ENCODE measurements at regions not wholly inside any gene's neighbourhood (a gene's known extent, or its start where the extent isn't known, plus 50 kb on each side); places are given as distances from the start of the nearest gene placed in this dataset.

GRCh38 chr5:173790836-173791546 is 97.2 kb upstream of the CPEB4 start:
- WGBS (ENCODE audit: insufficient coverage) = 61% methylated on average over 12 of the region's 13 CpGs
- Histone ChIP-seq H3K9me3 (ENCODE audit: control insufficient read depth, insufficient read depth, low read length) (no peaks in the 10 kb centered on the region), H3K27ac (ENCODE audit: low read depth, low read length) (no peak overlapping the region), H3K27me3 (ENCODE audit: control insufficient read depth, insufficient read depth, low read length) (no peaks in the 10 kb centered on the region), H3K4me1 (ENCODE audit: control insufficient read depth, insufficient read depth, low read length) (peaks cover 11% of the 10 kb centered on the region), H3K36me3 (ENCODE audit: control insufficient read depth, insufficient read depth, low read length) (no peaks in the 10 kb centered on the region), H3K4me3 (ENCODE audit: low read depth, low read length) (no peak overlapping the region)
- DNase-seq (ENCODE audit: low read depth in 4 of 6, low spot score in 6 of 6) = no peak

- Histone ChIP-seq H3K4me3 (ENCODE audit: low read depth, low read length) (no peak overlapping the region), H3K36me3 (ENCODE audit: control insufficient read depth, insufficient read depth, low read length) (no peaks in the 10 kb centered on the region), H3K9me3 (ENCODE audit: control insufficient read depth, insufficient read depth, low read length) (no peaks in the 10 kb centered on the region), H3K27ac (ENCODE audit: low read depth, low read length) (no peak overlapping the region), H3K27me3 (ENCODE audit: control insufficient read depth, insufficient read depth, low read length) (no peaks in the 10 kb centered on the region), H3K4me1 (ENCODE audit: control insufficient read depth, insufficient read depth, low read length) (peaks cover 7% of the 10 kb centered on the region)
- WGBS (ENCODE audit: insufficient coverage) = 100% methylated on average over 2 of the region's 3 CpGs
- no peak for DNase-seq (ENCODE audit: low read depth in 4 of 6, low spot score in 6 of 6)
These were observed 96.3 kb upstream of the CPEB4 start for GRCh38 chr5:173791878-173792277.

- H3K27me3 ChIP-seq (ENCODE audit: control insufficient read depth, insufficient read depth, low read length) = no peaks in the 10 kb centered on the region
- no peak overlapping the region for H3K4me3 ChIP-seq (ENCODE audit: low read depth, low read length)
- no peak for DNase-seq (ENCODE audit: low read depth in 4 of 6, low spot score in 6 of 6)
- H3K9me3 ChIP-seq (ENCODE audit: control insufficient read depth, insufficient read depth, low read length) = no peaks in the 10 kb centered on the region
- H3K27ac ChIP-seq (ENCODE audit: low read depth, low read length) = no peak overlapping the region
- H3K4me1 ChIP-seq (ENCODE audit: control insufficient read depth, insufficient read depth, low read length) = peaks cover 7% of the 10 kb centered on the region
- H3K36me3 ChIP-seq (ENCODE audit: control insufficient read depth, insufficient read depth, low read length) = no peaks in the 10 kb centered on the region
- 100% methylated on average over 5 of the region's 7 CpGs for WGBS (ENCODE audit: insufficient coverage)
These were observed 95.2 kb upstream of the CPEB4 start for GRCh38 chr5:173792781-173793547.

- no peak for DNase-seq (ENCODE audit: low read depth in 4 of 6, low spot score in 6 of 6)
- WGBS (ENCODE audit: insufficient coverage) = 93% methylated on average over 13 of the region's 16 CpGs
These were observed 94.3 kb upstream of the CPEB4 start for GRCh38 chr5:173793648-173794548.

GRCh38 chr5:173794901-173795416 is 93.2 kb upstream of the CPEB4 start:
- Histone ChIP-seq H3K9me3 (ENCODE audit: control insufficient read depth, insufficient read depth, low read length) (no peaks in the 10 kb centered on the region), H3K36me3 (ENCODE audit: control insufficient read depth, insufficient read depth, low read length) (no peaks in the 10 kb centered on the region), H3K4me1 (ENCODE audit: control insufficient read depth, insufficient read depth, low read length) (peaks cover 13% of the 10 kb centered on the region), H3K27me3 (ENCODE audit: control insufficient read depth, insufficient read depth, low read length) (no peaks in the 10 kb centered on the region), H3K4me3 (ENCODE audit: low read depth, low read length) (no peak overlapping the region), H3K27ac (ENCODE audit: low read depth, low read length) (no peak overlapping the region)
- no peak for DNase-seq (ENCODE audit: low read depth in 4 of 6, low spot score in 6 of 6)
- WGBS (ENCODE audit: insufficient coverage) = 80% methylated on average over 3 of the region's 10 CpGs

More at GRCh38 chr5:173793648-173794548, 94.3 kb upstream of the CPEB4 start:
- Histone ChIP-seq H3K4me1 (ENCODE audit: control insufficient read depth, insufficient read depth, low read length) (peaks cover 12% of the 10 kb centered on the region), H3K36me3 (ENCODE audit: control insufficient read depth, insufficient read depth, low read length) (no peaks in the 10 kb centered on the region), H3K9me3 (ENCODE audit: control insufficient read depth, insufficient read depth, low read length) (no peaks in the 10 kb centered on the region), H3K27ac (ENCODE audit: low read depth, low read length) (no peak overlapping the region), H3K4me3 (ENCODE audit: low read depth, low read length) (no peak overlapping the region), H3K27me3 (ENCODE audit: control insufficient read depth, insufficient read depth, low read length) (no peaks in the 10 kb centered on the region)

- H3K36me3 ChIP-seq (ENCODE audit: control insufficient read depth, insufficient read depth, low read length) = no peaks in the 10 kb centered on the region
- WGBS (ENCODE audit: insufficient coverage) = 100% methylated on average over 1 of the region's 1 CpG
These were observed 92.5 kb upstream of the CPEB4 start for GRCh38 chr5:173795601-173796000.

GRCh38 chr5:173796721-173797495 is 91.2 kb upstream of the CPEB4 start:
- DNase-seq (ENCODE audit: low read depth in 4 of 6, low spot score in 6 of 6) = no peak

More at GRCh38 chr5:173795601-173796000, 92.5 kb upstream of the CPEB4 start:
- Histone ChIP-seq H3K4me3 (ENCODE audit: low read depth, low read length) (no peak overlapping the region), H3K4me1 (ENCODE audit: control insufficient read depth, insufficient read depth, low read length) (peaks cover 10% of the 10 kb centered on the region), H3K27me3 (ENCODE audit: control insufficient read depth, insufficient read depth, low read length) (no peaks in the 10 kb centered on the region), H3K27ac (ENCODE audit: low read depth, low read length) (no peak overlapping the region), H3K9me3 (ENCODE audit: control insufficient read depth, insufficient read depth, low read length) (no peaks in the 10 kb centered on the region)
- DNase-seq (ENCODE audit: low read depth in 4 of 6, low spot score in 6 of 6) = no peak

GRCh38 chr5:173798127-173798810 is 89.9 kb upstream of the CPEB4 start:
- Histone ChIP-seq H3K4me1 (ENCODE audit: control insufficient read depth, insufficient read depth, low read length) (peaks cover 6% of the 10 kb centered on the region), H3K27ac (ENCODE audit: low read depth, low read length) (no peak overlapping the region), H3K27me3 (ENCODE audit: control insufficient read depth, insufficient read depth, low read length) (no peaks in the 10 kb centered on the region), H3K4me3 (ENCODE audit: low read depth, low read length) (no peak overlapping the region), H3K9me3 (ENCODE audit: control insufficient read depth, insufficient read depth, low read length) (no peaks in the 10 kb centered on the region), H3K36me3 (ENCODE audit: control insufficient read depth, insufficient read depth, low read length) (no peaks in the 10 kb centered on the region)
- 71% methylated on average over 3 of the region's 4 CpGs for WGBS (ENCODE audit: insufficient coverage)
- DNase-seq (ENCODE audit: low read depth in 4 of 6, low spot score in 6 of 6) = no peak

More at GRCh38 chr5:173796721-173797495, 91.2 kb upstream of the CPEB4 start:
- no peak overlapping the region for H3K4me3 ChIP-seq (ENCODE audit: low read depth, low read length)
- no peaks in the 10 kb centered on the region for H3K9me3 ChIP-seq (ENCODE audit: control insufficient read depth, insufficient read depth, low read length)
- H3K27ac ChIP-seq (ENCODE audit: low read depth, low read length) = no peak overlapping the region
- H3K27me3 ChIP-seq (ENCODE audit: control insufficient read depth, insufficient read depth, low read length) = no peaks in the 10 kb centered on the region
- WGBS (ENCODE audit: insufficient coverage) = 91% methylated on average over 4 of the region's 9 CpGs
- no peaks in the 10 kb centered on the region for H3K36me3 ChIP-seq (ENCODE audit: control insufficient read depth, insufficient read depth, low read length)
- peaks cover 6% of the 10 kb centered on the region for H3K4me1 ChIP-seq (ENCODE audit: control insufficient read depth, insufficient read depth, low read length)
